Activated T-helper 1 cell treated with Interleukin-2 at 50 U/mL for 16 hours (primary cell): ENCODE measurements at regions not wholly inside any gene's neighbourhood (a gene's known extent, or its start where the extent isn't known, plus 50 kb on each side); places are given as distances from the start of the nearest gene placed in this dataset.

Experiments
- DNase-seq: peaks from one replicate; pipeline ENCODE4 v3.0.0-alpha.2; 2020; ENCODE audit warnings: low read depth

GRCh38 chr1:2887941-2888855 is 86.7 kb upstream of the TTC34 start:
- DNase-seq = no peak

DNA sequence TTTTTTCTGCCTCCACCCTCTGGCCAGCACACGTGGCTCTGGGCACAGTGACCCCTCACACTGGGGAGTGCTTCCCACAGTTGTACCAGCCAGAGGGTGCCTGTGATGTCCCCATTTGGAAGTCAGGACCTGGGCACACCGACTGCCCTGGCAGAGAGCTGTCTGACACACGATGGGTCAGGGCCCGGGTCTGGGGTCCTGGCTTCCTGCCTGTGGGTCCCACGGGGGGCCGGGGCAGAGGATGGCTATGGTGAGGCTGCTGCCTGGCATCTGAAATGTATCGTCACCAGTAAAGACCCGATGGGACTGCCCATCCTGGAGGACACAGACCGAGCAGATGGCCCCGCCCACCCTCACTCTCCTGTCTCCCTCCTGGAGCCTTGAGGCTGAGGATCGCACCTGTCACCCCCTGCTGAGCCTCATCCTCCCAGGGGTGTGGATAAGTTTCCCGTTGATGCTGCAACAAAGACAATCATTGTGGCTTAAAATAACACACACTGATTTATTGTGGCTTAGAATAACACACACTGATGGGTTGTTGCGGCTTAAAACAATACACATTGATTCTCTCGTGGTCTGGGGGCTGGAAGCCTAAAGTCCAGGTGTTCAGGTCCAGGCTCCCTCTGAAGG is 88.8 kb upstream of the TTC34 start:
- no peak for DNase-seq

GRCh38 chr1:2891923-2892448 is 90.5 kb upstream of the TTC34 start:
- DNase-seq = no peak

DNA sequence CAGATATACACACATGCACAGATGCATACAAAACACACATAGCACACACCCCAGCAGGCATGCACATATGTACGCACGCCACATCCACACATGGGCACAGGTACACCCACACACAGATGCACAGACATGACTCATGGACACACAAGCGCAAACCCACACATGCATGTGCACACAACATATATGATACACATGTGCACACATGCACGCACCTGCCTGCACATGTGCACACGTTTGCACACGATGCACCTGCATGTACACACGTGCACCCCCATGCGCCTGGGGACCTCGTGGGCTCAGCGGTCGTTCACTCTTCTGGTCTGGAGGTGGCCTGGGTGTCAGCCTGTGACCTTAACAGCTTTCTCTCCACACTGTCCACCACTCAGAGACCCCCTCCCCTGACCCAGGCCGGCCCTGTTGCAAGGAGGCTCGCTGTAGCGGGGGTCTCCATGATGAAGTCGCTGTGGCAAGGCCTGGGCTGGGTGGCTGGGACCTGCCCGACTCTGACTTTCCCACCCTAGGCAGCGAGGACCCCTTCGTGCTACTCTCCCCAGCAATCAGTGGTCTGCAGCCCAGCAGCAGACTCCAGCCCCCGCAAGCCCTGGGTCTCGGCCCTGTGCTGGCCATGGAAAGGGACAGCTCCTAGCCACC is 92.1 kb upstream of the TTC34 start:
- DNase-seq = no peak

GRCh38 chr1:2894381-2895041 is 93.0 kb upstream of the TTC34 start:
- DNase-seq = peak; percentile 35

- DNase-seq = no peak
Measured at GRCh38 chr1:2896824-2897223, 95.3 kb upstream of the TTC34 start.

DNA sequence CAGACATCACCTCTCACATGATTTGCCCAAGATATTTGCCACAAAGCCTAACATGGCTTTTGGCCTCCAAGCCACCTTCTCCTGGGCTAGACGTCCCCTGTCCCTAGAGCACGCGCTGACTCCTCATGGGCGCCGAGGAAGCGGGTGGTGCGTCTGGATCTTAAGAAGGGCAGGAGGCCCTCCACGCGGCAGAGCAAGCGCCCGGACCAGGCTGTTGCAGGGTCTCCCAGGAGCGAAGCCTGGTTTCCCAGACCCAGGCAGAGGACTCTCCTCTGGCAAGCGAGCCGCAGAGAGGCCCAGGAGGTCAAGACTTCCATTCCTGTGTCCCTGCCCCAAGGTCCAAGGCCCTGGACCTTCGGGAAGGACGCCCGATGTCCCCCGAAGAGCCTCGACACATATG is 101.7 kb upstream of the TTC34 start:
- DNase-seq = no peak

GRCh38 chr1:2904191-2904590 is 102.7 kb upstream of the TTC34 start:
- DNase-seq = no peak

- no peak for DNase-seq
Measured at GRCh38 chr1:2905356-2905755, 103.9 kb upstream of the TTC34 start.

- DNase-seq = no peak
Measured at GRCh38 chr1:2906085-2906484, 104.6 kb upstream of the TTC34 start.

DNA sequence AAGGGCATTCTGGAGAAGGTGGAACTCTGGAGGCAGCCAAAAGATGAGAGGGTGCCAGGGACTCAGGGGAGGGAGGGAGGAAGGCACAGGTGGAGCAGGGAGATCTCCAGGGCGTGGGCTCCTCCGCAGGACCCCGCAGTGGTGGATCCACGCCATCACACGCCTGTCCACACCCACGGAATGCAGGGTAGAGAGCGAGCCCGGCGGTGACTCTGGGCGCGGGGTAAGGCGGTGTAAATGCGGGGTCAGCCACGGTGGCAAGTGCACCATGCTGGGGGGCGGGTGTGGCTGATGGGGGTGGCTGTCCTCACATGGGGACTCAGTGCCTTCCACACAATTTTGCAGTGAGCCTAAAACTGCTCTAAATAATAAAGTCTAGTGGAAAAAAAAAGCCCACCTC is 105.1 kb upstream of the TTC34 start:
- no peak for DNase-seq

DNA sequence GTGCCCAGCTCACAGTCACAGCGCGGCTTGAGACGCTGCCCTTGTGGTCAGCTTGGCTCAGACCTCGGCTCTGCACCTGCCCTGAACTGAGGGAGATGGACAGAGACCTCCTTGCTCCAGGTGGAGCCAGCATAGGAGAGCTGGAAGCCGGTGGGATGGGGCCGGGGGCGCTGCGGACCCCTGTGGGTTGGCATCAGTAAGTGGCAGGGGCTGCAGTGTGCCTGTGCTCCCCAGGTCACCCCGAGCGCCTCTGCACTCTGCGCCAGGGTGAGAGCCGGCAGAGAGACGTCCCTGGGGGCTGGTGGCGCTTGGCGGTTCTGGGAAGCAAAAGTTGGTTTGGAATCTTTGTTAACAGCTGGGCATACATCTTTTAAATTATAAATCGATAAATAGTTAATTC is 105.6 kb upstream of the TTC34 start:
- no peak for DNase-seq

DNA sequence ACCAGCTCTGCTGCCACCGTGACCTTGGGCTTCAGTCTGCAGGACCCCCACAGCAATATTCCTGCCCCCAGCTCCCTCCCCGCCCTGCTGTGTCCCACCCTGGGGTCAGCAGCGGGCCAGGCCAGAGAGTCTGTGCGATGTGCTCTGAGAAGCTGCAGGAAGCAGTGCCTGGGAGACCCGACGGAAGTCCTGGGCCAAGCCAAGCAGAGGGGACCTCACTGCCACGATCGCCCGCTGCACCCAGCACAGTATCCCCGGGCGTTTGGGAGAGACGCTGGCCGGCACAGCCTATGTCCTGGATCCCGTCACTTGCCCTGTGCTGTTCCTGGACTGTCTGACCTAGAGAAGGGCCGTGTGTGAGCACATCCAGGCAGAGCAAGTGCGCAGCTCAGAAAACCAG is 106.6 kb upstream of the TTC34 start:
- DNase-seq = no peak

GRCh38 chr1:2908561-2908960 is 107.1 kb upstream of the TTC34 start:
- no peak for DNase-seq

DNA sequence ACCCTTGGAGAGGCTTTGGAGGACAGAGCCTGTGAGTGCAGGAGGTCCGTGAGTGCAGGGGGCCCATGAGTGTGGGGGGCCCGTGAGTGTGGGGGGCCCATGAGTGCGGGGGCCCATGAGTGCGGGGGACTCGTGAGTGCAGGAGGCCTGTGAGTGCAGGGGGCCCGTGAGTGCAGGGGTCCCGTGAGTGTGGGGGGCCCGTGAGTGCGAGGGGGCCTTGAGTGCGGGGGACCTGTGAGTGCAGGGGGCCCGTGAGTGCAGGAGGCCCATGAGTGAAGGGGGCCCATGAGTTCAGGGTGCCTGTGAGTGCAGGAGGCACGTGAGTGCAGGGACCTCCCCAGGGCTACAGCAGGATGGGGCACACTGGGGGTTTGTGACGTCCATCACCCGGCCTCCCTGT is 108.3 kb upstream of the TTC34 start:
- DNase-seq = no peak

GRCh38 chr1:2910211-2910610 is 108.7 kb upstream of the TTC34 start:
- no peak for DNase-seq

DNA sequence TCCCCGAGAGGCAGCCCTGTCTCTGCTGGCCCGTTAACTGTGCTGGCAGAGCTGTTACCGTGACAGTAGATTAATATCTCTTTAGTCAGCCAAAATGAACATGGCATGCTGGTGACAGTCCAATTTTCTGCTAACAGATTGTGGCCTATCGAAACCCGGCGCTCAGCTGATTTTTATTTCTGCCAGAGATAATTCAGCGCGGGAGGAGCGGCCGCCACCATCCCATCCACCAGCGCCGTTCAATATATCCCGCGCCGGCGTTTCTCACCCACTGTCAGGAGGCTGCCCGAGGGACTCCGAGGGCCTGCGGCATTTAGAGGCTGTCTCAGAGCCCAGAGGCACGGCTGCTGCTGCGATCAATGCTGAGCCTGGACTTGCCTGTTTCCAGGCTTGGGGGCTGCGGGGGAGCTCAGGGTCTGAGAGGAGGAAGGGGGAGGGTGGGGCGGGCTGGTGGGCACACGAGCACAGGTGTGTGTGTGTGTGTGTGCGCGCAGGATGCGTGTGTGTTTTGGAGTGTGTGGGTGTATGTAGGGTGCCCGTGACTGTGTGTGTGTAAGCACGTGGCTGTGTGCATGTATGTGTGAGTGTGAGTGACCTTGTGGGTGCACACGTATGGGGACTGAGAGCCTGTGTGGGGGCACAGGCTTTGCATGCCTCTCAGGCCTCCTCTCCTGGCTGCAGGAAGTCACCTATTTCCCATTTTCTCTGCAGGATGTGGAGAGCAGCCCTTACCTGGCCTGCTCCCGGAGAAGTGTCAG is 109.7 kb upstream of the ACTRT2 start:
- DNase-seq = no peak

- no peak for DNase-seq
Measured at GRCh38 chr1:2912424-2913061, 108.7 kb upstream of the ACTRT2 start.

DNA sequence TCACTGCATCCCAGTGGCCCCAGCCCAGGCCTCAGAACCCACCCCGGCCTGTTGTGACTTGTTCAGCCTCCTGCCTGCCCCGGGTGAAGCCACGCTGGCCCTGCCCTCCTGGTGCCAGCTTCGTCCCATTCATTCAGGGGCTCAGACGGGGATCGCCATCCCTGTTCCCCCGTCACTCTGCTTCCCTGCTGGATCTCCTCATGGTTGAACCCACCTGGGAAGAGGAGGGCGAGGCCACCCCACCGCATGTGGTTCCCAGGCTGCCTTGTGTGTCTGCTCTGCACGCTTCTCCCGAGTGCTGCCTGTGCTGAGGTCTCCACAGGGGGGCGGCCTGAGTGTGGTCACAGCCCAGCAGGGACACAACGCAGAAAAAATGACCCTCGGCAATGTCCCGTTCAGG is 108.2 kb upstream of the ACTRT2 start:
- no peak for DNase-seq

DNA sequence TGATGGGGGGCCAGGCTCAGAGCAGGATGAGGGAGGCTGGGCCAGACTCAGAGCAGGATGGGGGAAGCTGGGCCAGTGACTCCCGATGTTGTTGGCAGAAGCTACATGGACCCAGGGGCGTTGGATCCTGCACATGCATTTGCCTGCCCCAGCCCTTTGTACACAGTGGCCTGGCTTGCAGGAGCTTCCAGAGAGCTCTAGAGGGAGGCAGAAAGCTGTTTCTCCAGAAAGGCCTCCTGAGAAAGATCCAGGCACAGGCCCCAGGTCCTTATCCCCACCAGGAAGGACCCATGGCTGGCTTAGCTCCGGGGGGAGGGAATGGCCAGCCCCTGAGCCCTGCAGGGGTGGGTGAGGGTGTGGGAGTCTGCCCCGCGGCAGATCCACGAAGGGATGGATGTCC is 106.6 kb upstream of the ACTRT2 start:
- DNase-seq = no peak

DNA sequence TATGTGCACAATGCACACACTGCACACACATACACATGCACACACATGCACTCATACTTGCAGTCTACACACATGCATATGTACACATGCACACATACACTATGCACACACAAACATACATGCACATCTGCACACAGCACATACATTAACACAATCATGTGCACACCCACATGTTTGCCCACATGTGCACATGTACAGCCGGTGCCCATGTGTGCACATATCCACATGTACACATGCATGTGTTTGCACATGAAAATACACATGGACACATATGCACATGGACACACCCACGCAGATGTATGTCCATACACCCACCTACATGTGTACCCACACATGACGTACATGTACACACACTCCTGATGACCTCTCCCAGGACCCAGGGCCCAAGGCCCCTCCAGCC is 105.1 kb upstream of the ACTRT2 start:
- no peak for DNase-seq
